HCT116 (cell line): ENCODE measurements at regions not wholly inside any gene's neighbourhood (a gene's known extent, or its start where the extent isn't known, plus 50 kb on each side); places are given as distances from the start of the nearest gene placed in this dataset.

Experiments used
- ATAC-seq: fragments of 200-7000 bp; cut with Tn5 transposase; 2 replicates; pipeline ENCODE4 v1.9.1; 2020; ENCODE audit warnings: mild to moderate bottlenecking, moderate library complexity
- BruUV-seq: library from RNA; stranded (reverse); fragments of 400-500 nt; replicated peaks from 2 replicates; lab custom pipeline; 2021; lab: Mats Ljungman, UMichigan
- CTCF ChIA-PET: fragments of 300-600 bp; sonication (Branson Sonifier 250); formaldehyde crosslinking; loops from one replicate; lab custom pipeline; 2021; ENCODE audit warnings: antibody characterized with exemption; lab: Charles Lee
- POLR2A ChIA-PET: fragments of 300-600, 350-600 bp; sonication (Branson Sonifier 250); formaldehyde crosslinking; loops from one replicate; lab custom pipeline; 2021; ENCODE audit warnings: antibody characterized with exemption; lab: Charles Lee
- RAD21 ChIA-PET, 2 experiments: fragments of 300-600 bp; sonication (Branson Sonifier 250); formaldehyde crosslinking; loops; one replicate each; lab custom pipeline; 2023; ENCODE audit warnings: low total read pairs in 2 of 2; ENCODE audit not compliant: uncharacterized antibody in 2 of 2, unreplicated experiment in 2 of 2, low non-redundant PET in 1 of 2; lab: Charles Lee
- DNase-seq: peaks from one replicate; pipeline ENCODE4 v3.0.0-alpha.2; 2010; ENCODE audit warnings: low read depth, low spot score
- H2AFZ ChIP-seq: fragments of 200-600 bp; shearing (Covaris generic), sonication (generic); 2 replicates; pipeline ENCODE4 v1.6.1; 2017; ENCODE audit warnings: low read depth, mixed run types, mixed read lengths, antibody characterized with exemption, low read length; ENCODE audit not compliant: poor library complexity, severe bottlenecking
- H3K27ac ChIP-seq: 2 replicates; pipeline ENCODE4 v1.5.1; 2012; ENCODE audit warnings: low read depth, low read length
- H3K27me3 ChIP-seq: fragments of 200-600 bp; sonication (generic); 2 replicates; pipeline ENCODE4 v1.6.1; 2016; ENCODE audit warnings: mixed run types, low read length, mixed read lengths; ENCODE audit not compliant: insufficient read depth
- H3K36me3 ChIP-seq, 2 experiments: fragments of 200-500 bp in 1 of 2; fragments of 200-600 bp in 1 of 2; sonication (Bioruptor generic) in 1 of 2; sonication (generic) in 1 of 2; 2 replicates each; pipeline versions ENCODE4 v1.5.1 to v1.6.1; 2014 to 2016; ENCODE audit warnings: low read length in 2 of 2, inconsistent platforms in 1 of 2, mixed read lengths in 1 of 2, mixed run types in 1 of 2; ENCODE audit not compliant: insufficient read depth in 2 of 2, control insufficient read depth in 1 of 2
- H3K4me1 ChIP-seq, 2 experiments: fragments of 200-600 bp in 1 of 2; sonication (generic) in 1 of 2; 2 replicates each; pipeline versions ENCODE4 v1.5.1 to v1.6.1; 2012 to 2017; ENCODE audit warnings: low read length in 2 of 2, inconsistent platforms in 1 of 2, mild to moderate bottlenecking in 1 of 2, mixed read lengths in 1 of 2, mixed run types in 1 of 2, moderate library complexity in 1 of 2; ENCODE audit not compliant: insufficient read depth in 2 of 2, control insufficient read depth in 1 of 2
- H3K4me2 ChIP-seq: fragments of 200-600 bp; sonication (generic); 2 replicates; pipeline ENCODE4 v1.6.1; 2017; ENCODE audit warnings: mixed run types, low read length, mixed read lengths
- H3K4me3 ChIP-seq, 2 experiments: fragments of 200-600 bp in 1 of 2; sonication (generic) in 1 of 2; replicated peaks in 1 of 2; 2 replicates each; pipeline ENCODE4 v1.5.1; 2011 to 2016; ENCODE audit warnings: low read length in 2 of 2, control low read depth in 1 of 2, low read depth in 1 of 2, mild to moderate bottlenecking in 1 of 2, mixed read lengths in 1 of 2, mixed run types in 1 of 2
- H3K79me2 ChIP-seq: fragments of 200-600 bp; sonication (generic); 2 replicates; pipeline ENCODE4 v1.6.1; 2017; ENCODE audit warnings: mild to moderate bottlenecking, mixed run types, low read length, moderate library complexity, mixed read lengths; ENCODE audit not compliant: insufficient read depth
- H3K9ac ChIP-seq: fragments of 200-600 bp; sonication (generic); 2 replicates; pipeline ENCODE4 v1.6.1; 2016; ENCODE audit warnings: low read length, mixed read lengths
- H3K9me2 ChIP-seq: fragments of 200-600 bp; sonication (generic), shearing (Covaris generic); 2 replicates; pipeline ENCODE4 v1.6.1; 2017; ENCODE audit warnings: mixed run types, mild to moderate bottlenecking, moderate library complexity; ENCODE audit not compliant: insufficient read depth
- H3K9me3 ChIP-seq, 2 experiments: fragments of 200-500 bp in 1 of 2; fragments of 200-600 bp in 1 of 2; sonication (Bioruptor generic) in 1 of 2; sonication (generic) in 1 of 2; 2 replicates each; pipeline ENCODE4 v1.6.1; 2014 to 2017; ENCODE audit warnings: low read length in 2 of 2, mixed read lengths in 2 of 2, inconsistent platforms in 1 of 2, low read depth in 1 of 2, mild to moderate bottlenecking in 1 of 2, mixed run types in 1 of 2, moderate library complexity in 1 of 2; ENCODE audit not compliant: control insufficient read depth in 1 of 2, insufficient read depth in 1 of 2
- H4K20me1 ChIP-seq: fragments of 200-600 bp; sonication (generic), shearing (Covaris generic); 2 replicates; pipeline ENCODE4 v1.6.1; 2017; ENCODE audit warnings: mixed run types, mild to moderate bottlenecking, moderate library complexity; ENCODE audit not compliant: insufficient read depth
- CEBPB ChIP-seq: IDR thresholded peaks from 2 replicates; pipeline ENCODE4 v1.6.1; 2012; ENCODE audit warnings: low read depth
- CTCF ChIP-seq, 3 experiments: fragments of 200-600 bp in 1 of 3; sonication (generic) in 1 of 3; IDR thresholded peaks in 2 of 3; conservative IDR thresholded peaks in 1 of 3; 2 replicates each; pipeline ENCODE4 v1.5.1; 2012 to 2017; ENCODE audit warnings: low read depth in 2 of 3, low read length in 2 of 3, antibody characterized with exemption in 1 of 3, borderline replicate concordance in 1 of 3, control low read depth in 1 of 3, mild to moderate bottlenecking in 1 of 3, mixed read lengths in 1 of 3, mixed run types in 1 of 3, moderate library complexity in 1 of 3; ENCODE audit not compliant: insufficient read depth in 1 of 3
- ELF1 ChIP-seq: IDR thresholded peaks from 2 replicates; pipeline ENCODE4 v1.6.1; 2012; ENCODE audit warnings: low read depth, borderline replicate concordance
- EZH2 ChIP-seq: fragments of 200-600 bp; sonication (generic); IDR thresholded peaks from 2 replicates; pipeline ENCODE4 v1.6.1; 2017; ENCODE audit warnings: antibody characterized with exemption, mixed run types
- FOSL1 ChIP-seq: IDR thresholded peaks from 2 replicates; pipeline ENCODE4 v1.6.1; 2012; ENCODE audit warnings: low read depth
- JUND ChIP-seq: IDR thresholded peaks from 2 replicates; pipeline ENCODE4 v1.6.1; 2012
- SIN3A ChIP-seq: IDR thresholded peaks from 2 replicates; pipeline ENCODE4 v1.6.1; 2012; ENCODE audit warnings: low read depth
- SP1 ChIP-seq: IDR thresholded peaks from 2 replicates; pipeline ENCODE4 v1.6.1; 2012; ENCODE audit warnings: low read depth
- SRF ChIP-seq: IDR thresholded peaks from 2 replicates; pipeline ENCODE4 v1.6.1; 2012; ENCODE audit warnings: low read depth
- intact Hi-C: fragments of 100-400 bp; cut with micrococcal nuclease; formaldehyde crosslinking; loops from 2 replicates; pipeline ENCODE4 v1.10.0; 2022
- TF ChIP-seq, protein P1 (sequence below): IDR thresholded peaks from 2 replicates; pipeline ENCODE4 v1.6.1; 2011; ENCODE audit warnings: mild to moderate bottlenecking, low read length, moderate library complexity; ENCODE audit not compliant: insufficient replicate concordance; ENCODE audit errors: extremely low read depth
- TF ChIP-seq, protein P2 (sequence below): IDR thresholded peaks from 2 replicates; pipeline ENCODE4 v1.6.1; 2012

- Histone ChIP-seq H3K27ac (no peak overlapping the region), H3K9me3 (no peaks in the 10 kb centered on the region)
- DNase-seq, result no peak
- TF ChIP-seq CTCF (IDR thresholded peaks at IDR 0.05 in 2 of 3, conservative IDR thresholded peaks at IDR 0.05 in 1 of 3; ENCODE audit: borderline replicate concordance in 1 of 3, insufficient read depth in 1 of 3, low read depth in 2 of 3, low read length in 2 of 3), result no peak
- no peak for TF ChIP-seq EZH2
- no peak for TF ChIP-seq SIN3A
- TF ChIP-seq SRF, result no peak
- TF ChIP-seq, all 23 proteins: peak for 0
- no TSS peak for BruUV-seq
- no peaks in the 10 kb centered on the region for H3K36me3 ChIP-seq
- ATAC-seq, result no peak
- no peak overlapping the region for H3K4me2 ChIP-seq
- no peak overlapping the region for H3K4me3 ChIP-seq
- H3K27me3 ChIP-seq, result no peaks in the 10 kb centered on the region
- H3K9ac ChIP-seq, result no peak overlapping the region
- ChIA-PET RAD21 (no interaction called here), CTCF (interaction anchor here (1.3 kb wide), 1 partner anchor 15 kb away, joined by 4 read pairs; no protein-coding TSS in a partner anchor), POLR2A (no interaction called here)
- H4K20me1 ChIP-seq, result no peaks in the 10 kb centered on the region
- no peaks in the 10 kb centered on the region for H3K9me2 ChIP-seq
- H3K79me2 ChIP-seq, result no peaks in the 10 kb centered on the region
- H2AFZ ChIP-seq, result no peak overlapping the region
- no peaks in the 10 kb centered on the region for H3K4me1 ChIP-seq
- intact Hi-C loops, result no loop called here
Observed at GRCh38 chr2:129908721-129909373, 70.6 kb upstream of the RAB6C start.

DNA sequence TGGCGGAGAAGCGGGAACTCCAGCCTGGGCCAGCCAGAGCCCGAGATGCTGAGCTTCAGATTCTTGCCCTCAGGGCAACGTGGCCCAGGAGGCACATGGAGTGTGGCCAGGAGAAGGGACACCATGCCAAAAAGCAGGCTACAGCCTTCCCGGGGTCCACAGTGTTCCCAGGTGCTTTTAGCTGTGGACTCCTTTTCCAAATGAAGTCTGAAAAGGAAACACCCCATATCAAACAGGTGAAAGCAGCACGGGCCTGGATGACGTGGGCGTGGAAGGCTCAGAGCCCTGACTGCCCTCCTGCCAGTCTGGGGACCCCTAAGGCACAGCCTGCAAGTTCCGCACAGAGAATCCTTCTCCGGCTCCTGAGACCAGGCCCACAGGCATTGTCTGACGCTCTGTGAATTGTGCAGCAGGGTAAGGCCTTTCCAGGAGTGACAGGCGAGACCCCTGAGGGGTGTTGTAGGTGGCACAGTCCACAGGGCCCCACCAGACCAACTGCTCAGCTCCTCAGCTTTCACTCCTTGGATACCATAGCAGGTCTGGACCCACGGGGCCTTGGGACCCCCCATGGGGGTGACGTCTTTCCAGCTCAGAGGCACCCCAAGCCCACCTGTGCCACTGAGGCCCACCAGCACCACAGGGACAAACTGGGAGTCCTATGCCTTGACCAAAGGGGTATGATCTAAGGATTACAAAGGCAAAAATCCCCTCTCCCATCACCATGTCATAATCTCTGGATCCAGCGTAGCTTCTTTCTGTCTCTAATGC is 69.6 kb upstream of the RAB6C start:
- ATAC-seq, result no peak
- BruUV-seq, result no TSS peak
- Histone ChIP-seq H3K4me3 (no peak overlapping the region), H2AFZ (no peak overlapping the region), H3K9ac (no peak overlapping the region), H3K9me3 (no peaks in the 10 kb centered on the region), H3K4me2 (no peak overlapping the region), H3K27ac (no peak overlapping the region), H3K36me3 (no peaks in the 10 kb centered on the region), H4K20me1 (no peaks in the 10 kb centered on the region), H3K4me1 (no peaks in the 10 kb centered on the region), H3K27me3 (no peaks in the 10 kb centered on the region), H3K79me2 (no peaks in the 10 kb centered on the region), H3K9me2 (no peaks in the 10 kb centered on the region)
- intact Hi-C loops, result no loop called here
- CTCF ChIA-PET, result interaction anchor here (1.3 kb wide), 1 partner anchor 14 kb away, joined by 4 read pairs; no protein-coding TSS in a partner anchor
- RAD21 ChIA-PET, result no interaction called here
- DNase-seq, result no peak
- POLR2A ChIA-PET, result no interaction called here
- TF ChIP-seq CEBPB, result no peak
- TF ChIP-seq JUND, result no peak
- TF ChIP-seq SRF, result no peak
- TF ChIP-seq ELF1, result no peak
- TF ChIP-seq, protein P1, sequence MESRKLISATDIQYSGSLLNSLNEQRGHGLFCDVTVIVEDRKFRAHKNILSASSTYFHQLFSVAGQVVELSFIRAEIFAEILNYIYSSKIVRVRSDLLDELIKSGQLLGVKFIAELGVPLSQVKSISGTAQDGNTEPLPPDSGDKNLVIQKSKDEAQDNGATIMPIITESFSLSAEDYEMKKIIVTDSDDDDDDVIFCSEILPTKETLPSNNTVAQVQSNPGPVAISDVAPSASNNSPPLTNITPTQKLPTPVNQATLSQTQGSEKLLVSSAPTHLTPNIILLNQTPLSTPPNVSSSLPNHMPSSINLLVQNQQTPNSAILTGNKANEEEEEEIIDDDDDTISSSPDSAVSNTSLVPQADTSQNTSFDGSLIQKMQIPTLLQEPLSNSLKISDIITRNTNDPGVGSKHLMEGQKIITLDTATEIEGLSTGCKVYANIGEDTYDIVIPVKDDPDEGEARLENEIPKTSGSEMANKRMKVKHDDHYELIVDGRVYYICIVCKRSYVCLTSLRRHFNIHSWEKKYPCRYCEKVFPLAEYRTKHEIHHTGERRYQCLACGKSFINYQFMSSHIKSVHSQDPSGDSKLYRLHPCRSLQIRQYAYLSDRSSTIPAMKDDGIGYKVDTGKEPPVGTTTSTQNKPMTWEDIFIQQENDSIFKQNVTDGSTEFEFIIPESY, result no peak
- TF ChIP-seq FOSL1, result no peak
- TF ChIP-seq, protein P2, sequence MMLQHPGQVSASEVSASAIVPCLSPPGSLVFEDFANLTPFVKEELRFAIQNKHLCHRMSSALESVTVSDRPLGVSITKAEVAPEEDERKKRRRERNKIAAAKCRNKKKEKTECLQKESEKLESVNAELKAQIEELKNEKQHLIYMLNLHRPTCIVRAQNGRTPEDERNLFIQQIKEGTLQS, result no peak
- no peak for TF ChIP-seq CTCF (IDR thresholded peaks at IDR 0.05 in 2 of 3, conservative IDR thresholded peaks at IDR 0.05 in 1 of 3; ENCODE audit: borderline replicate concordance in 1 of 3, insufficient read depth in 1 of 3, low read depth in 2 of 3, low read length in 2 of 3)
- no peak for TF ChIP-seq SP1
